A549 (cell line): ENCODE measurements at regions not wholly inside any gene's neighbourhood (a gene's known extent, or its start where the extent isn't known, plus 50 kb on each side); places are given as distances from the start of the nearest gene placed in this dataset.

Experiments
- ATAC-seq, 2 experiments: fragments of 200-7000 bp in 1 of 2; fragments of >200 bp in 1 of 2; cut with Nextera tagmentation in 1 of 2; cut with Tn5 transposase in 1 of 2; 3 replicates each; pipeline versions ENCODE4 v1.8.0 to v1.9.1; 2018 to 2020; ENCODE audit warnings: mild to moderate bottlenecking in 1 of 2, moderate library complexity in 1 of 2
- CTCF ChIA-PET: fragments of 300-600 bp; sonication (Branson Sonifier 250); formaldehyde crosslinking; extraction: SDS; loops from one replicate; lab custom pipeline; 2021; ENCODE audit warnings: antibody characterized with exemption, inconsistent platforms; lab: Yijun Ruan, JAX
- POLR2A ChIA-PET: fragments of 350-600 bp; formaldehyde crosslinking; extraction: SDS; loops from one replicate; lab custom pipeline; 2021; ENCODE audit warnings: antibody characterized with exemption, inconsistent platforms; lab: Yijun Ruan, JAX
- DNase-seq, 2 experiments: peaks; one replicate each; pipeline versions ENCODE4 v3.0.0 to v3.0.0-alpha.2; 2011 to 2016; ENCODE audit warnings: low read depth in 1 of 2, low spot score in 1 of 2
- FAIRE-seq: peaks from 2 replicates; lab custom pipeline; 2011; peaks lifted over from hg19 to GRCh38; lab: Jason Lieb, UNC
- H3K27ac ChIP-seq, 2 experiments: fragments of >200 bp; sonication (Bioruptor Twin); formaldehyde crosslinking; 3 replicates each; pipeline ENCODE4 v1.5.1; 2016 to 2017
- H3K4me1 ChIP-seq: fragments of >200 bp; sonication (Bioruptor Twin); formaldehyde crosslinking; 3 replicates; pipeline ENCODE4 v1.6.1; 2016
- H3K4me2 ChIP-seq: fragments of >200 bp; sonication (Bioruptor Twin); formaldehyde crosslinking; 3 replicates; pipeline ENCODE4 v1.6.1; 2016
- H3K4me3 ChIP-seq: fragments of >200 bp; sonication (Bioruptor Twin); formaldehyde crosslinking; 3 replicates; pipeline ENCODE4 v1.5.1; 2016
- H3K9me3 ChIP-seq: fragments of >200 bp; sonication (Bioruptor Twin); formaldehyde crosslinking; 3 replicates; pipeline ENCODE4 v1.6.1; 2016
- CBX8 ChIP-seq: fragments of 200-600 bp; sonication (generic); IDR thresholded peaks from 2 replicates; pipeline ENCODE4 v1.6.1; 2016
- CEBPB ChIP-seq, 2 experiments: fragments of >200 bp in 1 of 2; sonication (Bioruptor Twin) in 1 of 2; formaldehyde crosslinking in 1 of 2; IDR thresholded peaks; 2 replicates each; pipeline ENCODE4 v1.6.1; 2012 to 2016
- CHD2 ChIP-seq: fragments of 150-350 bp; IDR thresholded peaks from 2 replicates; pipeline ENCODE4 v1.6.1; 2014; ENCODE audit warnings: low read length; ENCODE audit not compliant: partially characterized antibody
- CTCF ChIP-seq: fragments of >200 bp; sonication (Bioruptor Twin); formaldehyde crosslinking; IDR thresholded peaks from 3 replicates; pipeline ENCODE4 v1.5.1; 2016
- EHF ChIP-seq: fragments of 250-450 bp; sonication (Bioruptor Pico); IDR thresholded peaks from 2 replicates; pipeline ENCODE4 v1.5.0; 2020; ENCODE audit warnings: mild to moderate bottlenecking
- EP300 ChIP-seq, 2 experiments: fragments of >200 bp; sonication (Bioruptor Twin); formaldehyde crosslinking; IDR thresholded peaks; 2 replicates in 1 of 2; 3 replicates in 1 of 2; pipeline ENCODE4 v1.6.1; 2016 to 2017
- ESRRA ChIP-seq: fragments of 150-350 bp; IDR thresholded peaks from 2 replicates; pipeline ENCODE4 v1.6.1; 2014; ENCODE audit warnings: mild to moderate bottlenecking, low read length, borderline replicate concordance
- FOSL2 ChIP-seq, 2 experiments: fragments of 450-650 bp in 1 of 2; fragments of >200 bp in 1 of 2; sonication (Bioruptor Twin) in 1 of 2; formaldehyde crosslinking; IDR thresholded peaks; 2 replicates each; pipeline versions ENCODE4 v1.5.0 to v1.6.1; 2016 to 2020; ENCODE audit warnings: mild to moderate bottlenecking in 1 of 2, moderate library complexity in 1 of 2
- FOXS1 ChIP-seq: fragments of 250-450 bp; sonication (Bioruptor Pico); IDR thresholded peaks from 2 replicates; pipeline ENCODE4 v1.5.0; 2020; ENCODE audit warnings: mild to moderate bottlenecking, moderate library complexity
- HOXB13 ChIP-seq: fragments of 250-450 bp; sonication (Bioruptor Pico); IDR thresholded peaks from 2 replicates; pipeline ENCODE4 v1.5.0; 2020; ENCODE audit warnings: low read depth, mild to moderate bottlenecking, moderate library complexity
- JUN ChIP-seq, 2 experiments: fragments of >200 bp; sonication (Bioruptor Twin); formaldehyde crosslinking; IDR thresholded peaks; 2 replicates in 1 of 2; 3 replicates in 1 of 2; pipeline ENCODE4 v1.6.1; 2016 to 2017
- KDM1A ChIP-seq: fragments of 200-600 bp; sonication (generic); IDR thresholded peaks from 2 replicates; pipeline ENCODE4 v1.6.1; 2016; ENCODE audit warnings: low read depth, mild to moderate bottlenecking
- KDM5A ChIP-seq: fragments of 200-600 bp; sonication (generic); IDR thresholded peaks from 2 replicates; pipeline ENCODE4 v1.6.1; 2016; ENCODE audit warnings: antibody characterized with exemption, mild to moderate bottlenecking
- MAFK ChIP-seq: fragments of 450-650 bp; IDR thresholded peaks from 2 replicates; pipeline ENCODE4 v1.6.1; 2014; ENCODE audit not compliant: partially characterized antibody
- MAX ChIP-seq: IDR thresholded peaks from 2 replicates; pipeline ENCODE4 v1.6.1; 2012
- MYC ChIP-seq: IDR thresholded peaks from 2 replicates; pipeline ENCODE4 v1.6.1; 2012; ENCODE audit warnings: mild to moderate bottlenecking, inconsistent platforms, low read length, improper control_type of control experiment, borderline replicate concordance
- NFE2L2 ChIP-seq: fragments of 150-350 bp; conservative IDR thresholded peaks from 2 replicates; pipeline ENCODE4 v1.6.1; 2014; ENCODE audit warnings: low read length
- NR3C1 ChIP-seq: fragments of >200 bp; sonication (Bioruptor Twin); formaldehyde crosslinking; IDR thresholded peaks from 3 replicates; pipeline ENCODE4 v1.6.1; 2017
- PBX3 ChIP-seq: IDR thresholded peaks from 2 replicates; pipeline ENCODE4 v1.6.1; 2012
- PHF8 ChIP-seq: fragments of 200-600 bp; sonication (generic); IDR thresholded peaks from 2 replicates; pipeline ENCODE4 v1.6.1; 2016; ENCODE audit warnings: low read depth, mild to moderate bottlenecking, antibody characterized with exemption, moderate library complexity, borderline replicate concordance
- RAD21 ChIP-seq, 2 experiments: fragments of >200 bp in 1 of 2; sonication (Bioruptor Twin) in 1 of 2; formaldehyde crosslinking in 1 of 2; IDR thresholded peaks in 1 of 2; conservative IDR thresholded peaks in 1 of 2; 2 replicates in 1 of 2; 3 replicates in 1 of 2; pipeline ENCODE4 v1.6.1; 2012 to 2018; ENCODE audit warnings: inconsistent platforms in 1 of 2
- REST ChIP-seq: fragments of 200-600 bp; sonication (generic); IDR thresholded peaks from 2 replicates; pipeline ENCODE4 v1.6.1; 2016; ENCODE audit warnings: antibody characterized with exemption, mild to moderate bottlenecking, moderate library complexity
- SMC3 ChIP-seq: fragments of >200 bp; sonication (Bioruptor Twin); formaldehyde crosslinking; IDR thresholded peaks from 3 replicates; pipeline ENCODE4 v1.6.1; 2018; ENCODE audit warnings: inconsistent platforms
- TFCP2L1 ChIP-seq: fragments of 250-450 bp; sonication (Bioruptor Pico); IDR thresholded peaks from 2 replicates; pipeline ENCODE4 v1.5.0; 2021; ENCODE audit warnings: mild to moderate bottlenecking
- TP53 ChIP-seq: fragments of 250-450 bp; sonication (Bioruptor Pico); IDR thresholded peaks from 2 replicates; pipeline ENCODE4 v1.5.0; 2021; ENCODE audit warnings: mild to moderate bottlenecking, moderate library complexity
- USF2 ChIP-seq: fragments of 450-650 bp; IDR thresholded peaks from 2 replicates; pipeline ENCODE4 v1.6.1; 2014; ENCODE audit warnings: antibody characterized with exemption
- ZFP36 ChIP-seq: fragments of 450-650 bp; IDR thresholded peaks from 2 replicates; pipeline ENCODE4 v1.6.1; 2014; ENCODE audit warnings: borderline replicate concordance; ENCODE audit not compliant: partially characterized antibody
- ZNF302 ChIP-seq: fragments of 250-450 bp; sonication (Bioruptor Pico); IDR thresholded peaks from 2 replicates; pipeline ENCODE4 v1.9.0; 2021; ENCODE audit warnings: inconsistent platforms, mild to moderate bottlenecking, moderate library complexity
- WGBS: methylation state at CpG from one replicate; pipeline ENCODE4 v1.1.6; 2017; ENCODE audit errors: missing lambda C conversion rate; 5-methylcytosine and 5-hydroxymethylcytosine counted together

GRCh38 chr1:9181176-9181906, 52.4 kb upstream of the GPR157 start:
- under 1% methylated on average over 12 of the region's 19 CpGs for WGBS
- H3K9me3 ChIP-seq: no peaks in the 10 kb centered on the region
- ATAC-seq (peak; percentile 80 to 83), FAIRE-seq (no peak)
- H3K4me2 ChIP-seq: peak overlapping the region; percentile 94
- POLR2A ChIA-PET: no interaction called here
- H3K27ac ChIP-seq: peak overlapping the region; percentile 93 to 100
- peak overlapping the region; percentile 68 for H3K4me3 ChIP-seq
- TF ChIP-seq SMC3: peak; percentile 58
- no peak for TF ChIP-seq ZFP36
- TF ChIP-seq TFCP2L1 (CRISPR knock-in tag): no peak
- TF ChIP-seq EHF (CRISPR knock-in tag): no peak
- TF ChIP-seq HOXB13 (CRISPR knock-in tag): no peak
- no peak for TF ChIP-seq ZNF302
- no peak for TF ChIP-seq CHD2
- no peak for TF ChIP-seq FOXS1 (CRISPR knock-in tag)
- TF ChIP-seq TP53 (CRISPR knock-in tag): no peak
- TF ChIP-seq NR3C1: no peak
- no peak for TF ChIP-seq MAFK
- TF ChIP-seq FOSL2 (IDR thresholded peaks at IDR 0.05): no peak
- no peak for TF ChIP-seq FOSL2 (CRISPR knock-in tag; IDR thresholded peaks at IDR 0.05)
- TF ChIP-seq CBX8: no peak
- TF ChIP-seq CTCF: peak; percentile 85
- TF ChIP-seq KDM1A: no peak
- no peak for TF ChIP-seq KDM5A
- no peak for TF ChIP-seq EP300 (IDR thresholded peaks at IDR 0.05)
- TF ChIP-seq PBX3: no peak
- no peak for TF ChIP-seq CEBPB (IDR thresholded peaks at IDR 0.05)
- TF ChIP-seq USF2: no peak
- no peak for TF ChIP-seq NFE2L2
- TF ChIP-seq ESRRA: no peak
- TF ChIP-seq JUN (IDR thresholded peaks at IDR 0.05): no peak
- no peak for TF ChIP-seq PHF8
- no peak for TF ChIP-seq MYC
- peak; percentile 40 to 48; a peak in 4 of 5 replicates for TF ChIP-seq RAD21 (conservative IDR thresholded peaks at IDR 0.05 in 1 of 2, IDR thresholded peaks at IDR 0.05 in 1 of 2)
- no peak for TF ChIP-seq REST
- peak; percentile 40; the same call in 1 of the 2 replicates for TF ChIP-seq MAX
- TF ChIP-seq, all 56 proteins: peak for 4
- H3K4me1 ChIP-seq: peaks cover 42% of the 10 kb centered on the region
- CTCF ChIA-PET: interaction anchor here (0.7 to 4.3 kb wide), 25 partner anchors 8 to 70 kb away, joined by 3 to 38 read pairs (median 5); partner anchors contain the start of gene H6PD
- DNase-seq: peak; percentile 60 to 68
